ENCODE measurements at regions not wholly inside any gene's neighbourhood (a gene's known extent, or its start where the extent isn't known, plus 50 kb on each side); places are given as distances from the start of the nearest gene placed in this dataset.

DNA sequence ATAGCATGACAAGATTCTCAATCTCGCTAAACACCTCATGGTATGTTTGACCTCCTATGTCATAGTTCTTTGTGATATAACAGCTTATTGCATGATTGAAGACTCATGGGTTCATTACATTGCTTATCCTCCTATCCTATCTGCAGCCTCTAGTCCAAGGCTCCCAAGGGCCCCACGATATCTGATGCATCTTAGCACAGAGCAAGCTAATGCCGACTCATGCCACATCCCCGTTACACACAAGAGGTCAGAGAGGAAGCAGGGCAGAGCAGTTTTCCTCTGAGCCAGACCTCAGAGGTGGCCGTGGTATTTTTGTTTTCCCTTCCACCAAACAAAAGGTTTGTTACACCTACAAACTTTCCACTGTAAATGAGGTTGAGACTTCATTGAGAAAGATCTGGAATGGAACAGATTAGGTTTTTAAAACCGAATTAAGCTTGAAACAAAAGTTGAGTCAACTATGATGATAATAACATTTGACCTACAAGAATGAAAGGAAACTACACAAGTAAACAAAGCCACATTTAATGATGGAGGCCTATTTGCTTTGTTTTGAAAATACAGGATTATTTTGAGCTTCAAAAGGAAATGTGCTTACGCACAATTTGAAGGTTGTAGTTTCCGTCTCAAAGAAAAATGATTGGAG is 133.9 kb upstream of the MYLIP start:
- DNase-seq (no peak), ATAC-seq (no peak)
- no peak for TF ChIP-seq CTCF (IDR thresholded peaks at IDR 0.05)
- Histone ChIP-seq H3K9me3 (no peaks in the 10 kb centered on the region), H3K4me1 (peaks cover 27% of the 10 kb centered on the region), H3K36me3 (no peaks in the 10 kb centered on the region), H3K27ac (no peak overlapping the region), H3K4me3 (no peak overlapping the region), H3K27me3 (ENCODE audit: low read depth) (no peaks in the 10 kb centered on the region)
- intact Hi-C loops (cut with DNase I) = no loop called here

DNA sequence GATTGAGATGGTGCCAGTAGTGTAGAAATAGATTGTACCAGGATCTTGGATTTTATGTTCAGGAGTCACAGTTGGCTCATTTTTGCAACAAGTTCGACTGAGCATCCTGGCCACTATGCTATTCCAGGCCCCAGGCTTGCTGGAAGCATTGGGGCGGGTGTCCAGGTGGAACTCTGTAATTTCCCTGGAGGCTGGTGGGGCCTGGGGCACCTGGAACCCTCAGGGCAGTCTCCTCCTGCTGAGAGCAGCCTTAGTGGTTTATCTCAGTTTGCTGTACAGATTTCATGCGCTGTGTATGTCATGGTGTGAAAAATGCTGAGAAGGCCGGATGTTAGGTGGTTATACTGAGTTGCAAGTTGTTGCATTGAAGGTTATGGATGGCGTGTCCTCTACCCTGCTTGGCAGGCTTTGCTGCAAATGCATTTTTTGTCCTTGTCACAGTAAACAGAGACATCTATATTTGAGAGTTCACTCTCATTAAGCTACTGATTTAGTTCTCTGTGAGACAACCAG is 135.1 kb upstream of the MYLIP start:
- intact Hi-C loops (cut with DNase I) = no loop called here
- H3K36me3 ChIP-seq = no peaks in the 10 kb centered on the region
- ATAC-seq (no peak), DNase-seq (no peak)
- no peaks in the 10 kb centered on the region for H3K27me3 ChIP-seq (ENCODE audit: low read depth)
- H3K9me3 ChIP-seq = no peaks in the 10 kb centered on the region
- no peak overlapping the region for H3K4me3 ChIP-seq
- H3K4me1 ChIP-seq = peaks cover 27% of the 10 kb centered on the region
- TF ChIP-seq CTCF (IDR thresholded peaks at IDR 0.05) = no peak
- no peak overlapping the region for H3K27ac ChIP-seq

- no peak overlapping the region for H3K27ac ChIP-seq
- no peaks in the 10 kb centered on the region for H3K9me3 ChIP-seq
- H3K4me3 ChIP-seq = no peak overlapping the region
- ATAC-seq (no peak), DNase-seq (no peak)
- H3K27me3 ChIP-seq (ENCODE audit: low read depth) = no peaks in the 10 kb centered on the region
- TF ChIP-seq CTCF (IDR thresholded peaks at IDR 0.05) = no peak
- intact Hi-C loops (cut with DNase I) = no loop called here
- no peaks in the 10 kb centered on the region for H3K36me3 ChIP-seq
- no peaks in the 10 kb centered on the region for H3K4me1 ChIP-seq
These were observed 138.7 kb upstream of the MYLIP start for GRCh38 chr6:15990179-15990578.

- Histone ChIP-seq H3K27ac (no peak overlapping the region), H3K9me3 (no peaks in the 10 kb centered on the region), H3K36me3 (no peaks in the 10 kb centered on the region), H3K4me3 (no peak overlapping the region), H3K27me3 (ENCODE audit: low read depth) (no peaks in the 10 kb centered on the region), H3K4me1 (no peaks in the 10 kb centered on the region)
- TF ChIP-seq CTCF (IDR thresholded peaks at IDR 0.05) = no peak
- intact Hi-C loops (cut with DNase I) = no loop called here
- no peak for ATAC-seq
- DNase-seq = no peak
These were observed 139.5 kb upstream of the MYLIP start for GRCh38 chr6:15989397-15989796.

GRCh38 chr6:15987569-15987968 is 141.3 kb upstream of the MYLIP start:
- intact Hi-C loops (cut with DNase I) = no loop called here
- Histone ChIP-seq H3K4me1 (no peaks in the 10 kb centered on the region), H3K9me3 (no peaks in the 10 kb centered on the region), H3K4me3 (no peak overlapping the region), H3K36me3 (no peaks in the 10 kb centered on the region), H3K27me3 (ENCODE audit: low read depth) (no peaks in the 10 kb centered on the region), H3K27ac (no peak overlapping the region)
- DNase-seq = no peak
- ATAC-seq = no peak
- TF ChIP-seq CTCF (IDR thresholded peaks at IDR 0.05) = no peak

Data from lower lobe of right lung (tissue), 2 donors.